ENCODE measurements at regions not wholly inside any gene's neighbourhood (a gene's known extent, or its start where the extent isn't known, plus 50 kb on each side); places are given as distances from the start of the nearest gene placed in this dataset.

- no peak for DNase-seq
These were observed 178.8 kb downstream of the DACT1 start for GRCh38 chr14:58816416-58817115.

GRCh38 chr14:58817846-58818245 lies 180.1 kb downstream of the DACT1 start:
- DNase-seq, result no peak

- DNase-seq, result no peak
These were observed 182.3 kb downstream of the DACT1 start for GRCh38 chr14:58820032-58820431.

- DNase-seq, result no peak
These were observed 183.7 kb downstream of the DACT1 start for GRCh38 chr14:58821421-58821820.

- no peak for DNase-seq
These were observed 185.1 kb downstream of the DACT1 start for GRCh38 chr14:58822856-58823255.

GRCh38 chr14:58823312-58823711 lies 185.6 kb downstream of the DACT1 start:
- DNase-seq, result no peak

GRCh38 chr14:58824106-58824505 lies 186.3 kb downstream of the DACT1 start:
- no peak for DNase-seq

- DNase-seq, result no peak
These were observed 187.0 kb downstream of the DACT1 start for GRCh38 chr14:58824796-58825195.

GRCh38 chr14:58825606-58826005 lies 187.8 kb downstream of the DACT1 start:
- DNase-seq, result no peak

- no peak for DNase-seq
These were observed 189.3 kb downstream of the DACT1 start for GRCh38 chr14:58826845-58827686.

GRCh38 chr14:58828298-58828697 lies 190.5 kb downstream of the DACT1 start:
- DNase-seq, result no peak

GRCh38 chr14:58829594-58829993 lies 191.8 kb downstream of the DACT1 start:
- no peak for DNase-seq

- no peak for DNase-seq
These were observed 192.4 kb downstream of the DACT1 start for GRCh38 chr14:58830121-58830520.

- DNase-seq, result no peak
These were observed 194.3 kb downstream of the DACT1 start for GRCh38 chr14:58832095-58832521.

- no peak for DNase-seq
These were observed 196.0 kb downstream of the DACT1 start for GRCh38 chr14:58833634-58834378.

GRCh38 chr14:58836303-58836974 lies 198.7 kb downstream of the DACT1 start:
- DNase-seq, result no peak

GRCh38 chr14:58839233-58839632 lies 201.5 kb downstream of the DACT1 start:
- DNase-seq, result no peak

- no peak for DNase-seq
These were observed 206.8 kb downstream of the DACT1 start for GRCh38 chr14:58844544-58844943.

- no peak for DNase-seq
These were observed 209.1 kb downstream of the DACT1 start for GRCh38 chr14:58846682-58847465.

GRCh38 chr14:58848365-58848764 lies 210.6 kb downstream of the DACT1 start:
- no peak for DNase-seq

GRCh38 chr14:58849601-58850000 lies 211.8 kb downstream of the DACT1 start:
- no peak for DNase-seq

- no peak for DNase-seq
These were observed 212.2 kb downstream of the DACT1 start for GRCh38 chr14:58850011-58850410.

All from midbrain (tissue), 1 donor.